B cell (primary cell): ENCODE measurements at regions not wholly inside any gene's neighbourhood (a gene's known extent, or its start where the extent isn't known, plus 50 kb on each side); places are given as distances from the start of the nearest gene placed in this dataset.

ENCODE experiments used
- EZH2 ChIP-seq: IDR thresholded peaks from 2 replicates; pipeline ENCODE4 v1.6.1; 2012; ENCODE audit warnings: borderline replicate concordance, low read depth, mild to moderate bottlenecking, moderate library complexity, low read length; ENCODE audit not compliant: insufficient read depth, poor library complexity, severe bottlenecking
- TF ChIP-seq, protein P1 (sequence below): fragments of 200-600 bp; IDR thresholded peaks from one replicate; pipeline ENCODE4 v1.8.0; 2022; ENCODE audit warnings: antibody characterized with exemption, mild to moderate bottlenecking

DNA sequence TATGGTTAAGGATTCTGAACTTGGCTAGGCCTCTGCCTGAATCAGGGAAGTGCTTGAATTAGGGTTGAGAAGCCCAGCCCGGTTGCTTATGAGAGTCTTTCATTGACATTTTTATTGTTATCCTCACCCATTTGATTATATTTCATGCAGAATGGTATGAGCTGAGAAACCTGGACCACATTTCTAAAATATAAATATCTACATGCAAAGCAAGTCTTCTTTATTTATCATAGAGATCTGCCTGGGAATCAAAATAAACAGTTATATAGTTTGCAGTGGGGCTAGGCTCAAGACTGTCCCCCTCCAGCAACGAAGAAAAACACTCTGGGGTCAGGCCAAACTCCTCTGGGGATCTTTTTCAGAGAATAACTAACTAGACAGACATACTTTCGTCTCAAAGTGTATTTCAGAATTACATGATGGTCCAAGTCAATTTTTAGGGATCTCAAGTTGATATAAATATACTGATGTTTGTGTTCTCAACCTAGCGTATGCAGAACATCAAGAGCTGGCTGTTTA lies 675.4 kb upstream of the NR2F2 start:
- TF ChIP-seq, protein P1, sequence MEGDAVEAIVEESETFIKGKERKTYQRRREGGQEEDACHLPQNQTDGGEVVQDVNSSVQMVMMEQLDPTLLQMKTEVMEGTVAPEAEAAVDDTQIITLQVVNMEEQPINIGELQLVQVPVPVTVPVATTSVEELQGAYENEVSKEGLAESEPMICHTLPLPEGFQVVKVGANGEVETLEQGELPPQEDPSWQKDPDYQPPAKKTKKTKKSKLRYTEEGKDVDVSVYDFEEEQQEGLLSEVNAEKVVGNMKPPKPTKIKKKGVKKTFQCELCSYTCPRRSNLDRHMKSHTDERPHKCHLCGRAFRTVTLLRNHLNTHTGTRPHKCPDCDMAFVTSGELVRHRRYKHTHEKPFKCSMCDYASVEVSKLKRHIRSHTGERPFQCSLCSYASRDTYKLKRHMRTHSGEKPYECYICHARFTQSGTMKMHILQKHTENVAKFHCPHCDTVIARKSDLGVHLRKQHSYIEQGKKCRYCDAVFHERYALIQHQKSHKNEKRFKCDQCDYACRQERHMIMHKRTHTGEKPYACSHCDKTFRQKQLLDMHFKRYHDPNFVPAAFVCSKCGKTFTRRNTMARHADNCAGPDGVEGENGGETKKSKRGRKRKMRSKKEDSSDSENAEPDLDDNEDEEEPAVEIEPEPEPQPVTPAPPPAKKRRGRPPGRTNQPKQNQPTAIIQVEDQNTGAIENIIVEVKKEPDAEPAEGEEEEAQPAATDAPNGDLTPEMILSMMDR: no peak
- TF ChIP-seq EZH2: no peak
